GM19328 (cell line): ENCODE measurements at regions not wholly inside any gene's neighbourhood (a gene's known extent, or its start where the extent isn't known, plus 50 kb on each side); places are given as distances from the start of the nearest gene placed in this dataset.

Source experiments
- ATAC-seq: cut with Tn5 transposase; IDR thresholded peaks from one replicate; pipeline ENCODE4 v1.9.1; 2021; ENCODE audit warnings: mild to moderate bottlenecking, moderate library complexity; ENCODE audit not compliant: unreplicated experiment

DNA sequence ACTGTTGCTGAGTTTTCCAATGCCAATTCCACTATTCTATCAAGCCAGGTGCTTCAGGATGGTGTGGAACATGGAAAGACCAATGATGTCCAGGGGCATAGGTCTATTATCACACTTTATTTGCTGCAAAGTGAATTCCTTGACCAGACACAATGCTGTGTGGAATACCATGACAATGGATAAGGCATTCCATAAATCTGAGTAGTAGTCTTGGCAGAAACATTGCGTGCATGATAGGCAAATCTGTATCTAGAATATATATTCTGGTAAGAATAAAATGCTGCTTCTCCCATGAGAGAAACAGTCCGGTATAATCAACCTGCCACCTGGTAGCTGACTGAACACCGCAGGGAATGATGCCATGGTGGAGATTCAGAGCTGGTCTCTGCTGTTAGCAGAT lies 70.0 kb upstream of the ALDH1A3 start:
- ATAC-seq = no peak

DNA sequence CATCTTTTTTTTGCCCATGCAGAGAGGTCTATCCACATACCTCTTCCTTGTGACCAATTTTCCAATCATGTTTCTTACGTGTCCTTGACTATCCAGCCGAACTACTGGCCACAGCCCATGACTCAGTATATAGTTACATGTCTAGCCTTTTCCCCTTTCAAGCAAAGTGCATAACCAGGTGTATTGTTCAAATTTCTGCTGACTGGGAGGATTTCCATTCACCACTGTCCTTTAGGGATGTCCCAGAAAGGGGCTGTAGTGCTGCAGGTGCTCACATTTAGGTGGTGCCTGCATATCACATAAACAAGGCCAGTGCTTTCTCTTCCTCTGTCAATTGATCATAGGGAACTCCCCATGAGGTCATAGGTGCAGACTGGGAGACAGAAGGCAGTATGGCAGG lies 69.4 kb upstream of the ALDH1A3 start:
- ATAC-seq = no peak

DNA sequence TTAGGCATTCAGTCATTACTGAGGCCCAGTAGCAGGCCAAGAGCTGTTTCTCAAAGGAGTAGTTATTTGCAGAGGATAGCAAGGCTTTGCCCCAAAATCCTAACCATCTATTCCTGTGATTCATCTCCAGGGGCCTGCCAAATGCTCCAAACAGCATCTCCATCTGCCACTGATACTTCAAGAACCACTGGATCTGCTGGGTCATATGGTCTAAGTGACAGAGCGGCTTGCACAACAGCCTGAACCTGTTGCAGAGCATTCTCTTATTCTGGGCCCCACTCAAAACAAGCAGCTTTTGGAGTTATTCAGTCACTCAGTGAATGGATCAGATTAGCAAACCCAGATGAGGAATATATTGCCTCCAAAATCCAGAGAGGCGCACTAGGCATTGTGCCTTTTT lies 68.8 kb upstream of the ALDH1A3 start:
- ATAC-seq = no peak

DNA sequence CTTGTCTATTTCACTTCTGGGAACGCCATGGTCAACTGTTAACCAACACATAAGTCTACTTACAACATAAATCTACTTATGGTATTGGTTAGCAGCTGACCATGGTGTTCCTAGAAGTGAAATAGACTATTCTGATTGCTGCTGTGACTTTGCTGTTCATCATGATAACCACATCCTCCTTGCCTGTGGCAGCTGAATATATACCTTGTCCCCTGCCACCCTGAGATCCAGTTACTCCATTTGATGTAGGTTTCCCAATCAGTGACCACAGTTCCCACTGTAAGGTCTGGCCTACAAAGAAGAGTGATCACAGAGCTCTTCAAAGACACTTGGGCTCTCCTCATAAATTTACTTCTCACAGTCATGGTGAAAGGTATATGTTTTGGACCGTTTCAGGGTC lies 66.8 kb upstream of the ALDH1A3 start:
- ATAC-seq = no peak

DNA sequence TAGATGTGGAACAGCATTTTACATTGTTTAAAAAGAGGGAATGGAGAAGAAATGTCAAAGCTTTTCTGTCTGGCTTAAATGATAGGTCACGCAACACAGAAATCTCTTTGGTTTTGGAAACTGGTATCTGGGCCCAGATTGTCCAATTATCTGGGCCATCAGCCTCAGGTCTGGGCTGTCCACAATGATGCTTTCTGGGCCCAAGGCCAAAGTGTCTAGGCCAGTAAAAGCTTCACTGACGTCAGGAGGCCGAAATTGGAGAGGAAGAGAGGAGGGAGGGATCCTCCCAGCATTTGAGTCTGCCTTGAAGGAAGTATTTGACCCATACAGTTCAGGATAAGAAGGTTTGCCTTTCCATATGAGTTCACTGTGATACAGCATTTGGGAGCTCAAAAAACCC lies 60.7 kb upstream of the ALDH1A3 start:
- ATAC-seq = no peak

DNA sequence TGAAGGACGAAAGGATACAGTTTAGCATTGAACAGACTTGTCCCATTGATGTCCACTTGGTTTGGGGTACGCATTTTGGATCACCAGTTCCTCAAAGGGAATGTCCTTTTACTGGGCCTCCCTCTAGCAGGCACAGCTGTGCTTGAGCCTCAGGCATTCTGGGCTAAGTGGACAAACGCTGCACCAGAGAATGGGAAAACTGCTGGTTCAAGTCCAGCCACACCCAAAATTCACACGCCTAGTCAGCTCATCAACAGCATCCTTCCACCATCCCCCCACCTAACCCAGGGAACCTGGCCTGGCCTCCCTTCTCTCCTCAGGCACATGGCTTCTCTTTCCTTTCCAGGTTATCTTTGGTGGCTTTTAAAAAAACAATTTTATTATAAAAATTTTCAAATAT lies 59.1 kb upstream of the ALDH1A3 start:
- no peak for ATAC-seq

DNA sequence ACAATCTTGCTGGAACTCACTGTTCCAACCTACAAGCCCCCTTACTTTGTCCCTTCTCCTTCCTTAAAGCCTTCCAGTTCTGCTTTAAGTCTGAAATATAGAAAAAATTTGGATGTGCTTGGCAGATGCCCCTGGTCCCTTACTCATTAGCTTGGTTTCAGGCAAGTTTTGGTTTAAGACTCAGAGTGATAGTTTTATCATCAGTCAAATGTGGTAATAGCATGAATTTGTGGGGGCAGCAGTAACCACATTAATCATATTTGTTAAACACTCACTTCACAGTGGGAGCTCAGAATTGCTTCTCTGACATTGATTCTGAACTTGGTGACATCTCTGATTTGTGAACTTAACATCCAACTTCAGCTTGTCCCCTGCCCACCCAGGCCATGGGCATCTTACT lies 58.3 kb upstream of the ALDH1A3 start:
- no peak for ATAC-seq

DNA sequence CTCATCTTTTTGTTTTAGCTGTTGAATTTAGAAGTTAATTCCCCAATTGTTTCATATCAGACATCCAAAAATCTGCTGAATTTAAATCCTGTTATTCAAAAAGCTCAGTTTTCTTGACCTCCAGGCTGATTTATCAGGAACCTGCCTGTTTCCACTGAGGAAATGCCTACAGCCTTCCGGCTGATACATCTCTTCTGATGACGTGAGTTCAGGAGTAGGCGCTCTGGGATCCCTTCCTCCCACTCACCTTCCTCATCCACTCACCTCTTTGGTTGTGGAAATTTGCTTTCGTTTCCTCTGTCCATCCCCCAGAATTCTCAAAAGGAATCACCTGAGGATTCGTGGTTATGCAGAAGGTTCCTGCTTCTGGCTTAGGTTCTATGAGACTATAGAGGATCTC lies 55.4 kb upstream of the ALDH1A3 start:
- ATAC-seq = no peak

DNA sequence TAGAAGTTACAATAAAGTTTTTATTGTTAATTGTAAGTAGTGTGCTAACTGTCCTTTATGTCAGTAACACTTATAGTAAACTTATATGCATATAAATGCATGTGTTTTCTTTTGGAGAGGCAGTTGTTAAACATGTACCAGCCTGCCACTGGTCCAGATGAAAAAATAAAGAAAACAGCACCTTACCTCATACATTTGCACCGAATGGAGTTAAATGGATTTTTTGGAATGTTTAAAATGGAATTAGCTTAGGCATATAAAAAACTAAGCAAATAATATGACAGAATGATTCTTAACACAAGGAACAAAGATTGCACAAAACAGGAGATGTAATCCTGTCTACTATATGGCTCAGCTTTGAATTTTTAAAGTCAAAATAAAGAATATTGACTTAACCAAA lies 50.2 kb upstream of the ALDH1A3 start:
- no peak for ATAC-seq
